Ishikawa (cell line): ENCODE measurements at regions not wholly inside any gene's neighbourhood (a gene's known extent, or its start where the extent isn't known, plus 50 kb on each side); places are given as distances from the start of the nearest gene placed in this dataset.

Source experiments
- CEBPB ChIP-seq: IDR thresholded peaks from 2 replicates; pipeline ENCODE4 v1.6.1; 2012
- CREB1 ChIP-seq: IDR thresholded peaks from 2 replicates; pipeline ENCODE4 v1.6.1; 2012; ENCODE audit warnings: low read depth
- EGR1 ChIP-seq: IDR thresholded peaks from 2 replicates; pipeline ENCODE4 v1.6.1; 2012
- EP300 ChIP-seq: IDR thresholded peaks from 2 replicates; pipeline ENCODE4 v1.6.1; 2012; ENCODE audit warnings: borderline replicate concordance
- FOXM1 ChIP-seq: IDR thresholded peaks from 2 replicates; pipeline ENCODE4 v1.6.1; 2012; ENCODE audit warnings: low read depth, borderline replicate concordance
- MAX ChIP-seq: IDR thresholded peaks from 2 replicates; pipeline ENCODE4 v1.6.1; 2012
- NFIC ChIP-seq: IDR thresholded peaks from 2 replicates; pipeline ENCODE4 v1.6.1; 2012
- RAD21 ChIP-seq: IDR thresholded peaks from 2 replicates; pipeline ENCODE4 v1.6.1; 2012; ENCODE audit warnings: low read depth
- REST ChIP-seq: IDR thresholded peaks from 2 replicates; pipeline ENCODE4 v1.6.1; 2012; ENCODE audit warnings: low read depth, mild to moderate bottlenecking
- TAF1 ChIP-seq: IDR thresholded peaks from 2 replicates; pipeline ENCODE4 v1.6.1; 2012; ENCODE audit warnings: low read depth, mild to moderate bottlenecking
- TCF12 ChIP-seq: IDR thresholded peaks from 2 replicates; pipeline ENCODE4 v1.6.1; 2012; ENCODE audit warnings: low read depth
- TEAD4 ChIP-seq: IDR thresholded peaks from 2 replicates; pipeline ENCODE4 v1.6.1; 2012
- USF1 ChIP-seq: IDR thresholded peaks from 2 replicates; pipeline ENCODE4 v1.6.1; 2012
- YY1 ChIP-seq: IDR thresholded peaks from 2 replicates; pipeline ENCODE4 v1.6.1; 2012; ENCODE audit warnings: low read depth
- ZBTB7A ChIP-seq: IDR thresholded peaks from 2 replicates; pipeline ENCODE4 v1.6.1; 2012; ENCODE audit warnings: low read depth

- TF ChIP-seq REST (no peak), YY1 (no peak), FOXM1 (no peak), TCF12 (no peak), TEAD4 (no peak), NFIC (no peak), EGR1 (no peak), TAF1 (no peak), USF1 (no peak), MAX (no peak), RAD21 (no peak), CEBPB (no peak), EP300 (no peak), CREB1 (no peak)
These were observed 444.6 kb upstream of the CCDC196 start for GRCh38 chr14:66041582-66041981.

- TF ChIP-seq ZBTB7A (no peak), MAX (no peak), YY1 (no peak), CEBPB (no peak), EGR1 (no peak), USF1 (no peak), RAD21 (no peak), CREB1 (no peak), TAF1 (no peak), TEAD4 (no peak), EP300 (no peak), FOXM1 (no peak), REST (no peak), NFIC (no peak), TCF12 (no peak)
These were observed 442.2 kb upstream of the CCDC196 start for GRCh38 chr14:66043921-66044320.

GRCh38 chr14:66045572-66046021 lies 440.6 kb upstream of the CCDC196 start:
- TF ChIP-seq TAF1 (no peak), CEBPB (no peak), TCF12 (no peak), EP300 (no peak), FOXM1 (no peak), ZBTB7A (no peak), EGR1 (no peak), TEAD4 (no peak), REST (no peak), NFIC (no peak), MAX (no peak), CREB1 (no peak)

GRCh38 chr14:66046035-66046434 lies 440.1 kb upstream of the CCDC196 start:
- peak; percentile 56 for TF ChIP-seq USF1
- TF ChIP-seq EP300, result no peak
- TF ChIP-seq MAX, result no peak
- TF ChIP-seq RAD21, result no peak
- no peak for TF ChIP-seq FOXM1
- no peak for TF ChIP-seq CEBPB
- no peak for TF ChIP-seq YY1
